ENCODE measurements at regions not wholly inside any gene's neighbourhood (a gene's known extent, or its start where the extent isn't known, plus 50 kb on each side); places are given as distances from the start of the nearest gene placed in this dataset.

- no peaks in the 10 kb centered on the region for H3K27me3 ChIP-seq (replicated peaks in 1 of 4; ENCODE audit: control extremely low read depth in 1 of 4, control insufficient read depth in 3 of 4, insufficient read depth in 4 of 4, low read length in 3 of 4)
- Mint-ChIP-seq H3K27me3 (no peaks in the 10 kb centered on the region), H3K4me1 (no peaks in the 10 kb centered on the region), H3K27ac (no peak overlapping the region), H3K9me3 (ENCODE audit: insufficient read depth) (no peaks in the 10 kb centered on the region), H3K4me3 (no peak overlapping the region)
- ATAC-seq (ENCODE audit: low read depth) (no peak), DNase-seq (no peak)
- no peak overlapping the region for H3K4me2 ChIP-seq (replicated peaks; ENCODE audit: low read depth, low read length, poor library complexity, severe bottlenecking)
- H3K4me1 ChIP-seq (ENCODE audit: control insufficient read depth in 2 of 2, insufficient read depth in 2 of 2, low read length in 2 of 2), result no peaks in the 10 kb centered on the region
- no peaks in the 10 kb centered on the region for H4K20me1 ChIP-seq (ENCODE audit: control insufficient read depth, insufficient read depth, low read length, poor library complexity, severe bottlenecking)
- H3K27ac ChIP-seq (ENCODE audit: low read length in 2 of 2), result no peak overlapping the region
- no peaks in the 10 kb centered on the region for H3K79me2 ChIP-seq (ENCODE audit: control insufficient read depth, insufficient read depth, low read length)
- TF ChIP-seq EZH2 (IDR thresholded peaks at IDR 0.05; ENCODE audit: borderline replicate concordance, insufficient read depth, low read depth, low read length, poor library complexity, severe bottlenecking) (no peak), CTCF (IDR thresholded peaks at IDR 0.05) (no peak)
- POLR2A ChIA-PET, result no interaction called here
- peaks cover 0 to 1% (median 0%) of the 10 kb centered on the region in 3 donors for H3K9me3 ChIP-seq (ENCODE audit: control extremely low read depth in 1 of 3, control insufficient read depth in 2 of 3, insufficient read depth in 1 of 3, low read length in 2 of 3)
- CTCF ChIA-PET, result no interaction called here
- no peak overlapping the region for H3K4me3 ChIP-seq (ENCODE audit: control extremely low read depth in 1 of 5, extremely low read depth in 1 of 5, insufficient read depth in 1 of 5, low read depth in 2 of 5, low read length in 4 of 5)
- H2AFZ ChIP-seq (ENCODE audit: insufficient read depth, low read depth, low read length, poor library complexity, severe bottlenecking), result no peak overlapping the region
- intact Hi-C loops (cut with micrococcal nuclease), result no loop called here
- H3K9ac ChIP-seq (ENCODE audit: low read length), result no peak overlapping the region
- WGBS (ENCODE audit: insufficient coverage), result no CpG with 5 or more reads among the region's 1 CpG
- H3K36me3 ChIP-seq (replicated peaks in 1 of 2; ENCODE audit: control extremely low read depth in 1 of 2, control insufficient read depth in 1 of 2, extremely low read depth in 1 of 2, insufficient read depth in 2 of 2, low read length in 1 of 2), result no peaks in the 10 kb centered on the region
Measured at GRCh38 chr4:108483079-108483478, 137.3 kb upstream of the RPL34 start.

- Mint-ChIP-seq H3K4me1 (no peaks in the 10 kb centered on the region), H3K9me3 (ENCODE audit: insufficient read depth) (no peaks in the 10 kb centered on the region), H3K27ac (no peak overlapping the region), H3K4me3 (no peak overlapping the region), H3K27me3 (no peaks in the 10 kb centered on the region)
- ATAC-seq (ENCODE audit: low read depth) (no peak), DNase-seq (no peak)
- POLR2A ChIA-PET, result no interaction called here
- H3K79me2 ChIP-seq (ENCODE audit: control insufficient read depth, insufficient read depth, low read length), result no peaks in the 10 kb centered on the region
- intact Hi-C loops (cut with micrococcal nuclease), result no loop called here
- no peak overlapping the region for H3K9ac ChIP-seq (ENCODE audit: low read length)
- H2AFZ ChIP-seq (ENCODE audit: insufficient read depth, low read depth, low read length, poor library complexity, severe bottlenecking), result no peak overlapping the region
- H3K4me2 ChIP-seq (replicated peaks; ENCODE audit: low read depth, low read length, poor library complexity, severe bottlenecking), result no peak overlapping the region
- no peaks in the 10 kb centered on the region for H3K9me3 ChIP-seq (ENCODE audit: control extremely low read depth in 1 of 3, control insufficient read depth in 2 of 3, insufficient read depth in 1 of 3, low read length in 2 of 3)
- 86% methylated on average over 1 of the region's 1 CpG for WGBS (ENCODE audit: insufficient coverage)
- no peaks in the 10 kb centered on the region for H3K27me3 ChIP-seq (replicated peaks in 1 of 4; ENCODE audit: control extremely low read depth in 1 of 4, control insufficient read depth in 3 of 4, insufficient read depth in 4 of 4, low read length in 3 of 4)
- H3K27ac ChIP-seq (ENCODE audit: low read length in 2 of 2), result no peak overlapping the region
- no peaks in the 10 kb centered on the region for H3K4me1 ChIP-seq (ENCODE audit: control insufficient read depth in 2 of 2, insufficient read depth in 2 of 2, low read length in 2 of 2)
- H4K20me1 ChIP-seq (ENCODE audit: control insufficient read depth, insufficient read depth, low read length, poor library complexity, severe bottlenecking), result no peaks in the 10 kb centered on the region
- H3K4me3 ChIP-seq (ENCODE audit: control extremely low read depth in 1 of 5, extremely low read depth in 1 of 5, insufficient read depth in 1 of 5, low read depth in 2 of 5, low read length in 4 of 5), result no peak overlapping the region
- no peak for TF ChIP-seq EZH2 (IDR thresholded peaks at IDR 0.05; ENCODE audit: borderline replicate concordance, insufficient read depth, low read depth, low read length, poor library complexity, severe bottlenecking)
- TF ChIP-seq CTCF (IDR thresholded peaks at IDR 0.05), result no peak
- CTCF ChIA-PET, result no interaction called here
- no peaks in the 10 kb centered on the region for H3K36me3 ChIP-seq (replicated peaks in 1 of 2; ENCODE audit: control extremely low read depth in 1 of 2, control insufficient read depth in 1 of 2, extremely low read depth in 1 of 2, insufficient read depth in 2 of 2, low read length in 1 of 2)
Measured at GRCh38 chr4:108480881-108481280, 139.5 kb upstream of the RPL34 start.

Measured in B cell (primary cell).